Caco-2 (cell line): ENCODE measurements at regions not wholly inside any gene's neighbourhood (a gene's known extent, or its start where the extent isn't known, plus 50 kb on each side); places are given as distances from the start of the nearest gene placed in this dataset.

Experiments
- BruUV-seq: library from RNA; stranded (reverse); fragments of 400-500 nt; replicated peaks from 2 replicates; lab custom pipeline; 2021; lab: Mats Ljungman, UMichigan
- CTCF ChIA-PET: fragments of 300-600 bp; sonication (Branson Sonifier 250); formaldehyde crosslinking; loops from one replicate; lab custom pipeline; 2022; ENCODE audit warnings: antibody characterized with exemption; lab: Charles Lee
- POLR2A ChIA-PET: fragments of 300-600 bp; sonication (Branson Sonifier 250); formaldehyde crosslinking; loops from one replicate; lab custom pipeline; 2022; ENCODE audit warnings: antibody characterized with exemption; lab: Charles Lee
- DNase-seq, 2 experiments: peaks; one replicate each; pipeline versions ENCODE4 v3.0.0 to v3.0.0-alpha.2; 2020 to 2022
- H3K27me3 ChIP-seq: replicated peaks from 2 replicates; pipeline ENCODE4 v1.6.0; 2011; ENCODE audit warnings: low read length; ENCODE audit not compliant: control insufficient read depth, insufficient read depth
- H3K36me3 ChIP-seq: 2 replicates; pipeline ENCODE4 v1.5.1; 2011; ENCODE audit warnings: low read length; ENCODE audit not compliant: control insufficient read depth, insufficient read depth
- H3K4me1 ChIP-seq: fragments of 250-450 bp; sonication (Bioruptor Pico); 2 replicates; pipeline ENCODE4 v1.5.1; 2020; ENCODE audit warnings: mild to moderate bottlenecking
- H3K4me3 ChIP-seq: 2 replicates; pipeline ENCODE4 v1.5.1; 2011; ENCODE audit warnings: low read depth, mild to moderate bottlenecking, control low read depth, low read length
- H3K9me3 ChIP-seq: fragments of 250-450 bp; sonication (Bioruptor Pico); 2 replicates; pipeline ENCODE4 v1.5.1; 2020; ENCODE audit warnings: mild to moderate bottlenecking, moderate library complexity
- H3K27ac Mint-ChIP-seq: one replicate; pipeline ENCODE4 v1.8.0; 2022; ENCODE audit warnings: mixed read lengths; ENCODE audit not compliant: unreplicated experiment
- H3K27me3 Mint-ChIP-seq: one replicate; pipeline ENCODE4 v1.8.0; 2022; ENCODE audit warnings: mixed read lengths; ENCODE audit not compliant: insufficient read depth, unreplicated experiment
- H3K36me3 Mint-ChIP-seq: one replicate; pipeline ENCODE4 v1.8.0; 2022; ENCODE audit warnings: mild to moderate bottlenecking, mixed read lengths; ENCODE audit not compliant: insufficient read depth, unreplicated experiment
- H3K4me1 Mint-ChIP-seq: one replicate; pipeline ENCODE4 v1.8.0; 2022; ENCODE audit warnings: low read depth, mixed read lengths; ENCODE audit not compliant: unreplicated experiment
- H3K4me3 Mint-ChIP-seq: one replicate; pipeline ENCODE4 v1.8.0; 2022; ENCODE audit warnings: mild to moderate bottlenecking, moderate library complexity, mixed read lengths; ENCODE audit not compliant: unreplicated experiment
- H3K9me3 Mint-ChIP-seq: one replicate; pipeline ENCODE4 v1.8.0; 2022; ENCODE audit warnings: mixed read lengths; ENCODE audit not compliant: unreplicated experiment
- CTCF ChIP-seq, 2 experiments: fragments of 200-600 bp in 1 of 2; IDR thresholded peaks; 1 replicate in 1 of 2; 2 replicates in 1 of 2; pipeline versions ENCODE4 v1.5.1 to v1.8.0; 2011 to 2022; ENCODE audit warnings: antibody characterized with exemption in 1 of 2, control low read depth in 1 of 2, inconsistent platforms in 1 of 2, low read depth in 1 of 2, low read length in 1 of 2, mild to moderate bottlenecking in 1 of 2, moderate library complexity in 1 of 2; ENCODE audit not compliant: insufficient read depth in 1 of 2, severe bottlenecking in 1 of 2, unreplicated experiment in 1 of 2
- intact Hi-C: fragments of 100-400 bp; cut with micrococcal nuclease; formaldehyde crosslinking; loops from one replicate; pipeline ENCODE4 v1.10.0; 2022; ENCODE audit not compliant: unreplicated experiment

- Histone ChIP-seq H3K9me3 (no peaks in the 10 kb centered on the region), H3K27me3 (no peaks in the 10 kb centered on the region), H3K4me1 (no peaks in the 10 kb centered on the region), H3K36me3 (no peaks in the 10 kb centered on the region), H3K4me3 (no peak overlapping the region)
- no peak for TF ChIP-seq CTCF (IDR thresholded peaks at IDR 0.05; ENCODE audit: insufficient read depth in 1 of 2, low read depth in 1 of 2, low read length in 1 of 2, severe bottlenecking in 1 of 2, unreplicated experiment in 1 of 2)
- ChIA-PET POLR2A (no interaction called here), CTCF (no interaction called here)
- no peaks in the 10 kb centered on the region for H3K36me3 Mint-ChIP-seq
- no TSS peak for BruUV-seq
- H3K4me3 Mint-ChIP-seq = no peak overlapping the region
- no peaks in the 10 kb centered on the region for H3K4me1 Mint-ChIP-seq
- H3K27ac Mint-ChIP-seq = no peak overlapping the region
- intact Hi-C loops = no loop called here
- no peaks in the 10 kb centered on the region for H3K9me3 Mint-ChIP-seq
- DNase-seq = no peak
- H3K27me3 Mint-ChIP-seq = peaks cover 9% of the 10 kb centered on the region
Observed at GRCh38 chr4:176413171-176413570, 93.4 kb downstream of the SPCS3 start.

GRCh38 chr4:176422001-176422400 is 102.2 kb downstream of the SPCS3 start:
- no peaks in the 10 kb centered on the region for H3K9me3 ChIP-seq
- no peaks in the 10 kb centered on the region for H3K9me3 Mint-ChIP-seq
- BruUV-seq = no TSS peak
- H3K27ac Mint-ChIP-seq = no peak overlapping the region
- ChIA-PET CTCF (no interaction called here), POLR2A (no interaction called here)
- no peaks in the 10 kb centered on the region for H3K36me3 Mint-ChIP-seq
- H3K4me1 Mint-ChIP-seq = no peaks in the 10 kb centered on the region
- no peak overlapping the region for H3K4me3 Mint-ChIP-seq
- H3K27me3 Mint-ChIP-seq = peaks cover 3% of the 10 kb centered on the region
- no peak for TF ChIP-seq CTCF (IDR thresholded peaks at IDR 0.05; ENCODE audit: insufficient read depth in 1 of 2, low read depth in 1 of 2, low read length in 1 of 2, severe bottlenecking in 1 of 2, unreplicated experiment in 1 of 2)
- H3K4me3 ChIP-seq = no peak overlapping the region
- H3K4me1 ChIP-seq = no peaks in the 10 kb centered on the region
- H3K27me3 ChIP-seq = no peaks in the 10 kb centered on the region
- no peaks in the 10 kb centered on the region for H3K36me3 ChIP-seq
- intact Hi-C loops = no loop called here
- DNase-seq = no peak

GRCh38 chr4:176422511-176422910 is 102.7 kb downstream of the SPCS3 start:
- Mint-ChIP-seq H3K4me1 (no peaks in the 10 kb centered on the region), H3K4me3 (no peak overlapping the region), H3K36me3 (no peaks in the 10 kb centered on the region), H3K27me3 (no peaks in the 10 kb centered on the region), H3K9me3 (no peaks in the 10 kb centered on the region), H3K27ac (no peak overlapping the region)
- ChIA-PET POLR2A (no interaction called here), CTCF (no interaction called here)
- no peak for TF ChIP-seq CTCF (IDR thresholded peaks at IDR 0.05; ENCODE audit: insufficient read depth in 1 of 2, low read depth in 1 of 2, low read length in 1 of 2, severe bottlenecking in 1 of 2, unreplicated experiment in 1 of 2)
- Histone ChIP-seq H3K36me3 (no peaks in the 10 kb centered on the region), H3K27me3 (no peaks in the 10 kb centered on the region), H3K4me3 (no peak overlapping the region), H3K4me1 (no peaks in the 10 kb centered on the region), H3K9me3 (no peaks in the 10 kb centered on the region)
- intact Hi-C loops = no loop called here
- BruUV-seq = no TSS peak
- DNase-seq = no peak
